ACC112 (cell line): ENCODE measurements at regions not wholly inside any gene's neighbourhood (a gene's known extent, or its start where the extent isn't known, plus 50 kb on each side); places are given as distances from the start of the nearest gene placed in this dataset.

Experiments used
- H2AFZ ChIP-seq: fragments of 200-600 bp; sonication (generic); one replicate; pipeline ENCODE4 v1.6.0; 2017; ENCODE audit warnings: antibody characterized with exemption, low read length; ENCODE audit not compliant: unreplicated experiment
- H3K27ac ChIP-seq: fragments of 200-600 bp; sonication (generic); 2 replicates; pipeline ENCODE4 v1.5.1; 2014; ENCODE audit warnings: low read depth, mild to moderate bottlenecking, antibody characterized with exemption, low read length, moderate library complexity
- H3K27me3 ChIP-seq: fragments of 200-600 bp; sonication (generic); 2 replicates; pipeline ENCODE4 v1.6.1; 2014; ENCODE audit warnings: mild to moderate bottlenecking, antibody characterized with exemption, low read length, moderate library complexity, mixed read lengths; ENCODE audit not compliant: insufficient read depth
- H3K36me3 ChIP-seq: fragments of 200-600 bp; sonication (generic); 2 replicates; pipeline ENCODE4 v1.6.1; 2016; ENCODE audit warnings: mild to moderate bottlenecking, antibody characterized with exemption, low read length, moderate library complexity, mixed read lengths; ENCODE audit not compliant: insufficient read depth
- H3K4me1 ChIP-seq: fragments of 200-600 bp; sonication (generic); one replicate; pipeline ENCODE4 v1.6.1; 2016; ENCODE audit warnings: low read length, mixed read lengths; ENCODE audit not compliant: insufficient read depth, unreplicated experiment, control insufficient read depth
- H3K4me3 ChIP-seq: fragments of 200-600 bp; sonication (generic); 2 replicates; pipeline ENCODE4 v1.5.1; 2014; ENCODE audit warnings: mild to moderate bottlenecking, low read depth, low read length
- H3K79me2 ChIP-seq: fragments of 200-600 bp; sonication (generic); one replicate; pipeline ENCODE4 v1.6.0; 2016; ENCODE audit warnings: low read length; ENCODE audit not compliant: control insufficient read depth, unreplicated experiment, insufficient read depth

DNA sequence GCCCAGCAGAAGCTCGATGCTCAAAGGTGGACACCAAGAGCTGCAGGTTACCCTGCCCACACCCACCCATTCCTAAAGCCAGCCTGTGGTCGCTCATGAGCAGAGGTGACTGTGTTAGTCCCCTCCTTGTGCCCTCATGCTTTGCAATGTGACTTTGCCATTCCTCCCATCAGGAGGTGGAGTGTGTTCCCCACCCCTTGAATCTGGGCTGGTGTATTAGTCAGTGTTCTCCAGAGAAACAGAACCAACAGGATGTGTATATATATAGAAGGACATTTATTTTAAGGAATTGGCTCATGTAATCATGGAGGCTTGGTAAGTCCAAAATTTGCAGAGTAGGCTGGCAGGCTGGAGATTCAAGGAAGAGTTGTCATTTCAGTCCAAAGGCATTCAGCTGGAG lies 54.4 kb upstream of the RNF24 start:
- H3K4me3 ChIP-seq: no peak overlapping the region
- H3K36me3 ChIP-seq: no peaks in the 10 kb centered on the region; the same call in 1 of the 2 replicates
- no peak overlapping the region for H2AFZ ChIP-seq
- H3K27ac ChIP-seq: peak overlapping the region; percentile 57
- no peaks in the 10 kb centered on the region for H3K27me3 ChIP-seq
- no peaks in the 10 kb centered on the region for H3K79me2 ChIP-seq
- peaks cover 54% of the 10 kb centered on the region for H3K4me1 ChIP-seq

DNA sequence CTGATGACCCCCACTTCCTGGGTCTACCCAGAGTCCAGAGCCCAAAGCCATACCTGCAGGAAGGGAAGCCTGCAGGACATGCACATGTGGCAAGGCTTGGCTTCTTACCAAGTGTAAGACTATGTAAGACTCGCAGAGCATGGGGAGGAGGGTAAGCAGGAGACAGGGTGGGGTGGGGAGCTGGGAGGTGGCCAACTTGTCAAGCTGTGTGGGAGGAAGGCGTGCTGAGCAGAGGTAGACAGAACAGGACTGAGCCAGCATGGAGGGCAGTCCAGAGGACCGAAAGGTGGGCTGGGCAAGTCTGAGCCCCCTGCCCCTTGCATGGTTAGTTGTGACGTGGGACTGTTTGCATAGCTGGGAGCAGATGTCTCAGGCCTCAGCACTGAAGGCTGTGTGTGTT lies 53.4 kb upstream of the RNF24 start:
- H3K27ac ChIP-seq: peak overlapping the region; percentile 99; the same call in 1 of the 2 replicates
- no peaks in the 10 kb centered on the region for H3K27me3 ChIP-seq
- no peaks in the 10 kb centered on the region; the same call in 1 of the 2 replicates for H3K36me3 ChIP-seq
- H3K4me1 ChIP-seq: peaks cover 64% of the 10 kb centered on the region
- no peaks in the 10 kb centered on the region for H3K79me2 ChIP-seq
- no peak overlapping the region for H2AFZ ChIP-seq
- no peak overlapping the region for H3K4me3 ChIP-seq

GRCh38 chr20:4067600-4068261 lies 52.4 kb upstream of the RNF24 start:
- peak overlapping the region; percentile 99 for H3K27ac ChIP-seq
- H3K4me1 ChIP-seq: peaks cover 69% of the 10 kb centered on the region
- H2AFZ ChIP-seq: no peak overlapping the region
- H3K36me3 ChIP-seq: no peaks in the 10 kb centered on the region; the same call in 1 of the 2 replicates
- H3K27me3 ChIP-seq: no peaks in the 10 kb centered on the region
- H3K4me3 ChIP-seq: no peak overlapping the region
- no peaks in the 10 kb centered on the region for H3K79me2 ChIP-seq

DNA sequence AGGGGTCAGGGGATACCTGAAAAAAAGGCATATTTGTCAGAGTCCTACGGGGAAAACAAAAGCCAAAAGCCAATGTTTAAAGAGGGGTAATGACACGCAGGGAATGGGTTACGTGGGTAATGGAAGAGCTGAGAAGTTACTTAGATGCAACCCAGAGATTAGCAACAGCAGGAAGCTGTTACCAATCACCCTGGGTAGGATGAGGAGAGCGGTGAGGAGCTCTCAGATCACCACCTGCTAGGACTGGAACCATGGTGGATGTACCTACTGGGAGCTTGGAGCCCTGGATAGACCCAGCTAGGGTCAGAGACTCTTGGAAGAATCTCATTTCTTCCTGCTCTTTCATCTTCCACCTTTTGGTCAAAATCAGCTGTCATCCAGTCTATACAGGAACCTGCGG lies 51.2 kb upstream of the RNF24 start:
- Histone ChIP-seq H3K27me3 (no peaks in the 10 kb centered on the region), H3K36me3 (no peaks in the 10 kb centered on the region; the same call in 1 of the 2 replicates), H3K27ac (peak overlapping the region; percentile 99), H3K4me1 (peaks cover 69% of the 10 kb centered on the region), H3K79me2 (no peaks in the 10 kb centered on the region), H3K4me3 (no peak overlapping the region; the same call in 1 of the 2 replicates), H2AFZ (no peak overlapping the region)

DNA sequence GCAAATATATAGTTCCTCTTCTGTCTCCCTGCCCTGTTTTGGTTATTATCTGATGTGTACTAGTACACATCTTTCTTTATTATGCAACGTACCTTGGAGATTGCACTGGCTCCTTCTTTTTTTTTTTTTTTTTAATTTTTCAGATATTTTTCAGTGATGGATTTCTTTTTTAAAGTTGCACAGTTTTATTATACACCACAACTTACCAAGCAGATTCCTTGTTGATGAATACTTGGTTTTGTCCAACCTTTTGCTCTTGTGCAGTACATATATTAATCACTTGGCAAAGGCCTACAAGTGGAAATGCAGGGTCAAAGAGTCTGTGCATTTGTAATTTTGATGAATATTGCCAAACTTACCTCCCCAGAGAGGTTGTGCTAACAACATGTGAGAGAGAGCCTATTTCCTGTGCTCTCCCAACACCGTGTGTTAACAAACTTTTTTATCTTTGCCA lies 50.1 kb upstream of the RNF24 start:
- Histone ChIP-seq H3K4me3 (peak overlapping the region; percentile 63), H3K36me3 (no peaks in the 10 kb centered on the region), H2AFZ (no peak overlapping the region), H3K4me1 (peaks cover 69% of the 10 kb centered on the region), H3K27ac (peak overlapping the region; percentile 99), H3K27me3 (no peaks in the 10 kb centered on the region), H3K79me2 (no peaks in the 10 kb centered on the region)
